ENCODE measurements at regions not wholly inside any gene's neighbourhood (a gene's known extent, or its start where the extent isn't known, plus 50 kb on each side); places are given as distances from the start of the nearest gene placed in this dataset.

DNA sequence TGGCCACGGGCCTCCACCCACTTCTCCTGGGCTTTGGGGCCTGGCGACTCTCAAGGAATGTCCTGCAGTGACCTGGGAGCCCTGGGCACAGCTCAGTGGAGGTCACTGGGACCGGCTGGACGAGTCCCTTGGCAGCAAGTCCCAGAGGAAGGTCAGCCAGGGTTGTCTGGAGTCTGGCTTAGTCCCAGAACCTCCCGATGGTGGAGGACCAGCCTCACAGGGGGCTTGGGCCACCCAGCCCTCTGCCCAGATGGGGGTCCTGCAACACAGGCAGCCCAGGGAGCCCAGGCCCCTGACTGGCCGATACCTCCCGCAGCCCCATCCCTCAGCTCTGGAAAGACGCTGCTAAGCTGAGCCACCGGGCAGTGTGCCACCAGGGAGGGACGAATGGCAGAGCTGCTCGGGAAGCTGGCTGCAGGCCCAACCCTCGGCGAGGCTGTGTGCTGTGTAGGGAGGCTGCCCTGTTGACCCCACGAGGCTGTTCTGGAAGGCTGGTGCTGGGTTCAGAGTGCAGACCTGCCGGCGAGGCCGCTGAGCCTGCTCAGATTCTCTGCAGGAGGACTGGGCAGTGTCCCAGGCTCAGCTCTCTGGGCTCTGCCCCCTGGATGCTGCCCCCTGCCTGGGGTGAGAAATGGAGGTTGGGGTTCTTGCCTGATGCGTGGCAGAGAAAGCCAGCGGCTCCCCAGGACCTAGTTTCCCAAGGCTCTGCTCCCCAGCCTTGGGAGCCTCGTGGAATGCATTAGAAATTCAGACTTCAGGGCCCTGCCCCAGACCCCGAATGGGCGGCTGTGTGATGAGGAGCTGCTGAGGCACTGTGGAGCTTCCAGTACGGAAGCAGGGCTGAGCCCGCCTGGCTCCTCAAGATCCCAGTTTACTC, 61.7 kb downstream of the ADRA2C start:
- TF ChIP-seq ZNF274 (IDR thresholded peaks at IDR 0.05; ENCODE audit: low read depth, low read length) = no peak
- H3K4me3 ChIP-seq (ENCODE audit: low read length) = no peak overlapping the region

DNA sequence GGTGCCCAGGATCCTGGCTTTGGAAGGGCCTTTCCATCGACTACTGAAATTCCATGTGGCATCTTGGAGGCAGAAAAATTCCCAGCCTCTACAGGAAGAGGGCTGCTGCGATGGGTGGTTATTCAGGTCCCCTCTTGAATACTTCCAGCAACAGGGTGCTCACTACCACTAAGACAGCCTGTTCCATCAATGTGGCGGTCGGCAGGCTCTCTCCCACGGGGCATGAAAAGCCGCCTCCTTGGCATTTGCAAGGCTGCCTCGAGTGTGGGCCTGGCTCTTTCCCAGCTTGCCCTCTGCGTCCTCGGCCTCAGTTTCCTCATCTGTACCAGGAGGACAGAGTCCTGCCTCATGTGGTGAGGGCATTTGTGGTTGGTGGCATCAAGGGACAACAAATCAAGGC, 62.4 kb downstream of the ADRA2C start:
- TF ChIP-seq ZNF274 (IDR thresholded peaks at IDR 0.05; ENCODE audit: low read depth, low read length) = no peak
- no peak overlapping the region for H3K4me3 ChIP-seq (ENCODE audit: low read length)

DNA sequence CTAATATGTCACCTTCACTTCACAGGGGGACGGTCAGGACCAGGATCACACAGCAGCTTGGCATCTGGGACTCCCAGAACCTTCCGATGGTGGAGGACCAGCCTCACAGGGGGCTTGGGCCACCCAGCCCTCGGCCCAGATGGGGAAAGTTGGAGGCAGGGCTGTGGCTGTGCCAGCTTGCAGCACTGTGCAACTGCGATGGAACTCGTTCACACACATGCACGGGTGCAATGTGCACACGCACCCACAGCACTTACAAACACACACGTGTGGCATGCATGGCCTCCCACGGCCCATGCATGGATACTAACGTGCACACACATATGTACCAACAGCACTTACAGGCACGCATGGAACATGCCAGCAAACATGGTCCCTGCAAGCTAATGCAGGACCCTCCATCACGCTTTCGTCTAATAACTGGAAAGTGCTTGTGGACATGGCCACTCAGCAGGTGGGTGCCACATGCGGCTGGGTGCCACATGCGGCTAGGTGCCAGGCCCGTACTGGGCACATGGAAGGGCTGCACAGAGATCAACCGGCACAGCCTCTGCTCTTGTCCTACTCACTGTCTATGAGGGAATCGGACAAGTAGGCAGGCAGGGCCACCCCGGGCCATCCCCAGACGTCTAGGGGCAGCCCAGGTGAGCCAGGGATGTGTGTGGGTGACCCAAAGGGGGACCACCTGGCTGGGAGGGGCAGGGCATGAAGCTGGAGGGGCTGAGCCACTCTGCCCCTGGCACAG, 63.2 kb downstream of the ADRA2C start:
- TF ChIP-seq ZNF274 (IDR thresholded peaks at IDR 0.05; ENCODE audit: low read depth, low read length) = no peak
- no peak overlapping the region for H3K4me3 ChIP-seq (ENCODE audit: low read length)

DNA sequence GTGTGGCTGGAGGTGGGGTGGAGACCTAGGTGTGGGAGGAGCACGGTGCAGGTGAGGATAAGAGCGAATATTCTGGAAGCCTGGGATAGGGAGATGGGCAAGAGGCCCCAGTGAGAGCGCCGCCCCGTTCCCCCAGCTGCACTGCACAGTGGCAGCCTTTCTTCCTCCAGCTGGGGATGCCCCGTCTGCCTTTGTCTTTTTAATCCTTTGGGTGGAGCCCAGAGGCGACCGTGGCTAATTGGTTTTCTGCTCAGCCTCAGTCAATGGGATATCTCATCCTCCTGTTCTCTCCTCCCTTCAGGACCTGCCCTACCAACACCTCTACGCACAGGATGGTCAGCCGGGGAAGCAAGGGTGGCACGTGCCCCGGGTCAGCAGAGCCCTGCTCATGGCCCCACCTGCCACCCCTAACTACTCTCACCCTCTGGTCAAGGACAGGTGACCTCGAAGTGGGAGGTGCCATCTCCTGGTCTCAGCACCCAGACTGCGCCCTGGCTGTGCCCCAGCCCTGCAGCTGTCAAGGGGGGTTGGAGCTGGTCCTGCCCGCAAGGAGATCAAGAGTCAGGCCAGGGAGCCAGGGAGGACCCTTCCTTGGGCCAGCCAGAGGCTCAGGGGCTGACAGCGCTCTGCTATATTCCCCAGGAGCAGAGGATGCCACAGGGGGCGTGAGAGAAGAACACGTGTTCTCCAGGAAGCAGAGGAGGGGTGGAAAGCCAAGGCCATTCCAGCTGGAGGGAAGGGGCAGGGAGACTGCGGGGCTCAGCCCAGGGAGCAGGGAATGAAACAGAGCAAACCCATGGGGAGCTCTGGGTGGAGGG, 64.0 kb downstream of the ADRA2C start:
- no peak for TF ChIP-seq ZNF274 (IDR thresholded peaks at IDR 0.05; ENCODE audit: low read depth, low read length)
- no peak overlapping the region for H3K4me3 ChIP-seq (ENCODE audit: low read length)

DNA sequence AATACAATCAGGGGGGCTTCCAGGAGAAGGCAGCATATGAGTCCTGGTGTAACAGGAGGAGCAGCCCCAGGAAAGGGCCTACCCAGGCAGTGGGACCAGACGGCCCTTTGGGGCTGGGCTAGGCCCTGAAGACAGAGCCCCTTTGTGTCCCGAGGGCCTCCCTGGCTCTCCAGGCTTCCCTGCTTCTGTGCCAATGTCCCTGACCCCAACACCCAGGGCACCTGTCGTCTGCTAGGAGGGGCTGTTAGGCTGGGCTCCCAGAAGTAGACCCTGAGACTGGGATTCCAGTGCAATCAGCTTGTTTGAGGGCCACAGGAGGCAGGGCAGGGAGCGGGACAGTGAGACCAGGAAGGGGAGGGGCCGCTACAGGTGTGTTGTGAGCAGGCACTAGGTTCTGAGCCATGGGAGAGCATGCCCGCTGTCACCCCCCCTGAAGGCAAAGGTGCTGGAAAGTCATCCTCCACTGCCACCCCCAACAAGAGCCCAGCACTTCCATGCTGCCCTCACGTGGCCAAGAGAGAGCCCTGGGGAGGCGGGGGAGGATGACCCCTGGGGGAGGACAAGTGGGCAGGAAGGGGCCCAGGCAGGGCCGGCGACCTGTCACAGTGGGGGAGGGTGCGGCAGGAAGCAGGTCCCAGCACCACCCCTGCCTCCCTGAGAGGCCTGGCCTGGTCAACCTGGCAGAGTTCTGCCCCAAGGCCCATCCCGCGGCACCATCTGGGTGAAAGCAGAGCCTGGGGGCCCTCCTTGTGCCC, 64.8 kb downstream of the ADRA2C start:
- no peak overlapping the region for H3K4me3 ChIP-seq (ENCODE audit: low read length)

GRCh38 chr4:3831529-3832150, 65.5 kb downstream of the ADRA2C start:
- TF ChIP-seq ZNF274 (IDR thresholded peaks at IDR 0.05; ENCODE audit: low read depth, low read length) = no peak
- H3K4me3 ChIP-seq (ENCODE audit: low read length) = no peak overlapping the region

More for the DNA sequence above, 64.8 kb downstream of the ADRA2C start:
- TF ChIP-seq ZNF274 (IDR thresholded peaks at IDR 0.05; ENCODE audit: low read depth, low read length) = no peak

DNA sequence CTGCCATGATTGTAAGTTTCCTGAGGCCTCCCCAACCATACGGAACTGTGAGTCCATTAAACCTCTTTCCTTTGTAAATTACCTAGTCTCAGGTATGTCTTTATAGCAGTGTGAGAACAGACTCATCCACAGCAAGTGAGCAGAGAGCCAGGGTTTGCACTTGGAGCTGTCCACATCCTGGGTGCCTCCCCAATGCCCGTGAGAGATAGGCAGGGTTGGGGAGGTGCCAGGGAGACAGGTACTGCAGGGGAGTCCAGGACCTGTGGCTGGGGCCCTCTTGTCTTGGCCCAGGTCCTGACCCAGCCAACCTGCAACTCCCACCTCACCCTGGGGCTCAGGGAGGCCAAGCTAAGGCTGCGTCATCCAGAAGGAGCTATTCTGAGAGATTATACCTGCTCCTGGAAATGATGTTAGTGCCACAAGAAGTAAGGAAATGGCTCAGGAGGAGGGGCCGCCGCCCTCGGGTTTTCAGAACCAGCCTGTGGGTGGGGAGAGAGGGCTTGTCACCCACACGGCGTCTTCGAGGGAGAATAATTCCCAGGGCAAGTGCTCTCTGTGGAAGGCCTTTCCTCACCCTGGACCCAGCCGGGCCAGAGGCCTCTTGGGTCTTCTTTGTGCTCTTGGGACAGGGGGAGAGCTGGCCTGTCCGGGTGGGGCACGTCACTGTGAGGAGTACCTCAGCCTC, 66.5 kb downstream of the ADRA2C start:
- no peak for TF ChIP-seq ZNF274 (IDR thresholded peaks at IDR 0.05; ENCODE audit: low read depth, low read length)
- no peak overlapping the region for H3K4me3 ChIP-seq (ENCODE audit: low read length)

- no peak for TF ChIP-seq ZNF274 (IDR thresholded peaks at IDR 0.05; ENCODE audit: low read depth, low read length)
- H3K4me3 ChIP-seq (ENCODE audit: low read length) = no peak overlapping the region
These were observed 67.3 kb downstream of the ADRA2C start for GRCh38 chr4:3833326-3833989.

- no peak overlapping the region for H3K4me3 ChIP-seq (ENCODE audit: low read length)
- no peak for TF ChIP-seq ZNF274 (IDR thresholded peaks at IDR 0.05; ENCODE audit: low read depth, low read length)
These were observed 68.0 kb downstream of the ADRA2C start for GRCh38 chr4:3834186-3834662.

- TF ChIP-seq ZNF274 (IDR thresholded peaks at IDR 0.05; ENCODE audit: low read depth, low read length) = no peak
- H3K4me3 ChIP-seq (ENCODE audit: low read length) = no peak overlapping the region
These were observed 68.7 kb downstream of the ADRA2C start for GRCh38 chr4:3834663-3835521.

Measured in GM08714 (cell line).